NCI-H128 (cell line): ENCODE measurements at regions not wholly inside any gene's neighbourhood (a gene's known extent, or its start where the extent isn't known, plus 50 kb on each side); places are given as distances from the start of the nearest gene placed in this dataset.

Experiments used
- DNase-seq: peaks from one replicate; lab custom pipeline; 2025; ENCODE audit not compliant: unreplicated experiment; lab: John Stamatoyannopoulos, UW

- no peak for DNase-seq
These were observed 200.5 kb upstream of the NLRP1 start for GRCh38 chr17:5784791-5785190.

DNA sequence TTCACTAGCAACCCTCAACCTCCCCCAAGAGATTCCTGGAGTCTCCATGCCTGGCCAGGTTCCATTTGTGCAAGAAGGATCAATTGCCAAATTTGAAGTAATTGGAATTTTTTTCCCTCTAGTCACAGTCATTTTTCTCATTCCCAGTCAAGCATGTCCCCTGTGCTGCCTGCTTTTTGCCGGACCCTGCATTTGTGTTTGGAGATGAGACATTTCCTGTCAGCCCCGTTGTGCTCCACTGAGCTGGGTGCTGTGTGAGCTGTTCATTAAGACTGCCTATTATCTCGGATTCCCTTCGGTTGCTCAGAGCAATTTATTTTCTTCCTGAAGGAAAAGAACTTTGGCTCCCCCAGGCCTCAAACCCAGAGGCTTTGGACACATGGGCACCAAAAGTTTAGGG is 201.0 kb upstream of the NLRP1 start:
- no peak for DNase-seq

DNA sequence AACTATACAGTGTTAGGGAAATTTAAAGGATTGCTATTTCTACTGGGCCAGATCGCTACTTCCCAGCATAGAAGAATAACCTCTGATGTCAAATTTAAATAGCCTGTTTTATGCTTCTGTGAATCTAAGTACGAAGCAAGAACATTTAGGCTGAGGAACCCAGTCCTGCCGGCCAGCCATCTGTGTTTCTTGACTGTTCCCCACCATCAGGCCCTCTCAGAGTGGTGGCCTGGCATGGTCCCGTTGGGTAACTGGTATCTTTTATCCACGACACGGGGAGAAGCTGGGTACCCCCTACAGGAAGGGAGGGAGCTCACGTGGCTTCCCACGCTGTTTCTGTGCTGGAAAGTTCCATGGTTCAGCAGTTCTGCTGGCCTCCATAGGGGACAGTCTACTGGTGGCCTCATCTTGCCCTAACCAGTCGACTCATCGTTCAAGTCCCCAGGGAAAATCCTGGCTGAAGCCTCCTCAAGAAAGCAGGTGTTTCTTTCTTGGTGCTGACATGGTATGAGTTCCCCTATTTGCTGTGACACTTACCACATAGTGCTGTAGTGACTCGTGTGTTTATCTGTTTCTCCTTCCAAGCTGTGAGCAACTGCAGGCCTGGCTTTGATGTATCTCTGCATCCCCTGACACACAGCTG is 201.7 kb upstream of the NLRP1 start:
- no peak for DNase-seq

DNA sequence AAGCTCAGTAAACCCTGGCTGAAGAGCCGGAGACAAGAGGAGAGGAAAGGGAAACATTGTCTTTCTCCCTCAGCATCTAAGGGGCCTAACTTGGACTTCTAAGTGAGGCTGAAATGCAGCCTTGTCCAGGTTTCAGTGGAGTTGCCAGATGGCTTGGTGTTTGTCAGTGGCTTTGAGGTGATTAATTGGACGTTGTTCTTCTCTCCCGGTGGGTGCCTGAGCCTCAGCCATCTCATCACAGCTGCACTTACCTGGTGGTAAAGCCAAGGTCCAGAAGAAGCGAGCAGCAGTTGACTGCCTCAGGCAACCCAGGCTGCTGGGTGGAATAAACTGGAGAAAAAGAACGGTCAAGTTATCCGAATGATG is 202.2 kb upstream of the NLRP1 start:
- no peak for DNase-seq

- no peak for DNase-seq
These were observed 204.1 kb upstream of the NLRP1 start for GRCh38 chr17:5788266-5788900.

- DNase-seq, result no peak
These were observed 205.2 kb upstream of the NLRP1 start for GRCh38 chr17:5789528-5789927.

DNA sequence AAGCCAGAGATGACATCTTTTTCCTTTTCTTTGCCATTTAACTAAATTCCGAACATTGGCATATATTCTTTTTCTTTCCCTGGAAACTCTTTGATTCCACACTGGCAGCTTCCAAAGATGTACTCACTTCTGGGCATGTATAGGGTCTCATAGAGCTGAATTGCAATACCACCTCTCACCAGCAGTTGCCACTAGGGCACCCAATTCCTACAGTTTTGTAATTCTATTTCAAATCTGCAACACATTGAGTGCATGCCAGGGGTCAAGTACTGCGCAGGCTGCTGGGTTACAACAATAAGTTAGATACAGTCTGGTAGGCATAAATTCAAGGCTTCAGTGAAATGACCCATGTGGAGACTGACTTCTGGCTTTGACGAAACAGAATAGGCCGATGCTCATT is 208.8 kb upstream of the NLRP1 start:
- DNase-seq, result no peak

DNA sequence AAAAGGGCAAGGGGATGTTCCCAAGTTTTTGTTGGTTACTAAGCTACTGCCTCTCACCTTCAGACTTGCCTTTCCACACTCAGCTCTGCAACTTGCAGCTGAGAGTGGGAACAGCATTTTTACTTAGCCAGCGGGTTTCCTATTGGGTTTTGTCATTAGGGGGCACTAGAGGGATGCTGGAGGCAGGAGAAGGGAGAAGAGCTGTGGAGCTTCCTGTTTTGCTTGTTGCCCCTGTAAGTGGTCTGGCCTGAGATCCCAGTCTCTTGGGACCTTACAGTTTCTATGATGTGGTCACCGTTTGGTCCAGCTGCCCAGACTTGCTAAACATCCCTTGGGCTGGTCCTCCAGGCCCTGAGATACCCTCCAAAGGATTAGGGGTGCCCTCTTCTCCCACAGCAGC is 209.6 kb upstream of the NLRP1 start:
- DNase-seq, result no peak

GRCh38 chr17:5794385-5794784 is 210.1 kb upstream of the NLRP1 start:
- DNase-seq, result no peak

GRCh38 chr17:5794881-5795506 is 210.7 kb upstream of the NLRP1 start:
- no peak for DNase-seq

- no peak for DNase-seq
These were observed 213.2 kb upstream of the NLRP1 start for GRCh38 chr17:5797447-5798050.

DNA sequence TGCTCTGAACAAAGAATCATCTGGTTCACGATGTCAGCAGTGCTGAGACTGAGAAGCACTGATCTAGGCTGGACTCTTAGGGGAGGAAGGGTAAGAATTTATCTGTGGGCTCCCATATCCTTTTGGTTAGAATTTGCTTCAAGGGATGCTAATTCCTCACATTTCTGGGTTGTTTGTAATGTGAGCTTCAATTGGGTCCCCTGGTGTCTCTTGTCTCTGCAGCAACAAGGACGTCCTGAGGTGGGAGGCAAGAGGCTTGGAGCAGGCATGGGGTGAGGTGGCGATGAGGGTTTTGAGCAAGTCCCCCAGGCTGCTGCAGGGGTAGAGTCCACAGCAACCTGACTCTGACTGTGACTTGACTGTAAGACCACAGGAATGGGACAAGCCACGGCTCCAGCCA is 213.8 kb upstream of the NLRP1 start:
- DNase-seq, result no peak

GRCh38 chr17:5800131-5800530 is 215.8 kb upstream of the NLRP1 start:
- no peak for DNase-seq

DNA sequence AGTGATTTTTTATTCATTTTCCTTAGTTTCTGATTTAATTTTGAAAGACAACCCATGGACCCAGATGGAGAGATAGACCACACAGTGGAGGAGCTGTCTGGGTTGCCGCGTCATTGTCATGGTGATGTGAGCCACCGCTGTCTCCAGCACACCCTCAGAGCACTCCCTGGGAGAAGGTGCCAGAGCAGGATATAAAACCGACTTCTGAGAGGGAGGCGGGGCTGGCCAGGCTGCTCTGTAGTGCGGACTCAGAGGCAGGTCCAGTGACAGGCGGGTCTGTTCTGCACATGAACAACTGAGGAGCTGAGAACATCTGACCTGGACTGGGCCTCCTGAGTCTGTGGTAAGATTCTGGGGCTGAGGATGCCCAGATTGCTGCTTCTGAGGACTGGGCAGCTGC is 216.3 kb upstream of the NLRP1 start:
- DNase-seq, result no peak

GRCh38 chr17:5804251-5804650 is 219.9 kb upstream of the NLRP1 start:
- no peak for DNase-seq

DNA sequence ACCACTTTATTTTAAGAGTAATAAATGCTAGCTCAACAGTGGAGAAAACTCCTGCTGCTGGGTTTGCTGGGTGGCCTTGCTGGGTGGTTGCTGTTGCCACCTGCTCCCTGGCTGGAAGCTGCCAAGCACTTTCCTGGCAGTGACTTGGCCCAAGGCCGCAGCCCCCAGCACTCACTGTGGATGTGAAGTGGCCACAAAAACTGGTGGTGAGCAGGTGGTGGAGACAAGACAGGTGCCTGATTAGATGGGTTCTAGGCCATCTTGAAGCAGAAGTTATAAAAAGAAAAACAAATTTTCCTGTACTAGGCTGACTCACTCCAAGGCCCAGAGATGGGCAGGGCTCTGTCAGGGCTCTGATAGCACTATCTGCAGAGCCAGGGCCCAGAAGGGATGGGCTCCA is 224.7 kb upstream of the NLRP1 start:
- no peak for DNase-seq

GRCh38 chr17:5809580-5810188 is 225.4 kb upstream of the NLRP1 start:
- no peak for DNase-seq

DNA sequence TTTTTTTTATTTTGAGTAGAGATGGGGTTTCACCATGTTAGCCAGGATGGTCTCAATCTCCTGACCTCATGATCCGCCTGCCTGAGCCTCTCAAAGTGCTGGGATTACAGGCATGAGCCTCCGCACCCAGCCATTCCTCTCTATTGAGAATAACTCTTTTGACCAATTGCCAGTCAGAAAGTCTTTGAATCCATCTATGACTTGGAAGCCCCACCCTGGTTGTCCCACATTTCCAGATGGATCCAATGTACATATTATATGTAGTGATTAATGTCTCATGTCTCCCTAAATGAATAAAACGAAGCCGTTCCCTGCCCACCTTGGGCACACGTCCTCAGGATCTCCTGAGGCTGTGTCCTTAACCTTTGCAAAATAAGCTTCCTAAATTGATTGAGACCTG is 228.3 kb upstream of the NLRP1 start:
- DNase-seq, result no peak

- DNase-seq, result no peak
These were observed 229.0 kb upstream of the NLRP1 start for GRCh38 chr17:5813357-5813756.

DNA sequence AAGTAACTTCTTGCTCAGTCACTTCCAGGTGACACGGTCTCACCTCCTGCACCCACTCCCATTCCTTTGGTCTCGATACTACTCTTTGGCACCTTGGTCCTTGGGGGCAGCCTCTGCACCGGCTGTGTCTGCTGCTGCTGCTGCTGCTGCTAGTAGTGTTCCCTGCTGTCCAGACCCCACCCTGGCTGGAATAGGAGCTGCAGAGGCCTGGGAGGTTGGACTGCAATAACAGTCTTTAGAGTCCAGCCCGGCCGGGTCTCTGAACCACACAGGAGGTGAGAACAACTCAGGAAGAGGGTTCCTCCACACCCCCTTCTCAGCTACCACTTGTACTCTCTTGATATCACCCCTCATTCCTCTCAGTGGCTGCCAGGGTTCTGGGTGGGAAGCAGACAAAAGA is 231.1 kb upstream of the NLRP1 start:
- DNase-seq, result no peak

GRCh38 chr17:5816491-5817070 is 232.3 kb upstream of the NLRP1 start:
- DNase-seq, result no peak
